A673 (cell line): ENCODE measurements at regions not wholly inside any gene's neighbourhood (a gene's known extent, or its start where the extent isn't known, plus 50 kb on each side); places are given as distances from the start of the nearest gene placed in this dataset.

Experiments used
- CTCF ChIP-seq: fragments of 300-800, 200-600 bp; sonication (generic); conservative IDR thresholded peaks from 2 replicates; pipeline ENCODE4 v1.5.1; 2017; ENCODE audit warnings: low read depth, mild to moderate bottlenecking, antibody characterized with exemption, low read length, moderate library complexity, mixed read lengths
- EZH2 ChIP-seq: fragments of 200-600 bp; sonication (generic); IDR thresholded peaks from 2 replicates; pipeline ENCODE4 v1.6.1; 2017; ENCODE audit warnings: borderline replicate concordance, low read depth, mild to moderate bottlenecking, mixed read lengths, antibody characterized with exemption, low read length; ENCODE audit not compliant: poor library complexity, severe bottlenecking

- TF ChIP-seq CTCF (no peak), EZH2 (no peak)
These were observed 86.5 kb upstream of the DTNA start for GRCh38 chr18:34623557-34623956.
